ENCODE measurements at regions not wholly inside any gene's neighbourhood (a gene's known extent, or its start where the extent isn't known, plus 50 kb on each side); places are given as distances from the start of the nearest gene placed in this dataset.

DNA sequence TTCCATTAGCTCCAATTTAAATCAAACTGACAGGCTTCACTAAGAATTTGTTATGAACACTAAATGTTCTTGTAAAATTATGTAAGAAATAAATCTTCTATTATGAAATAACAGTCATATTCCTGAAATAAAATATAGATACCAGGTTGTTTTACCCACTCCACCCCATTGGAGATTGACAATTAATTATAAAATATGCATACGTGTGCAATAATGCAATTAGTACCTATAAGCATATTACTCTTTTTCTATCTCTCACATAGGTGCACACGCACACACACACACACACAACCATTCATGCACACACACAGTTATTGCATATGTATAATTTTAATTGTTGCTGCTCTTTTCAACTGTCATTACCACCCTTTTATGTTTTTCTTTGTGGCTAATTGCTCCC is 395.7 kb downstream of the SLITRK5 start:
- Histone ChIP-seq H3K4me3 (no peak overlapping the region), H3K4me2 (no peak overlapping the region), H3K27ac (no peak overlapping the region), H3K9me3 (no peaks in the 10 kb centered on the region), H3K4me1 (no peaks in the 10 kb centered on the region)
- WGBS (ENCODE audit: missing lambda C conversion rate), result 41% methylated on average over 2 of the region's 2 CpGs
- ChIA-PET CTCF (no interaction called here), POLR2A (no interaction called here)
- no peak for TF ChIP-seq PHF8 (IDR thresholded peaks at IDR 0.05; ENCODE audit: borderline replicate concordance, low read depth)
- TF ChIP-seq ZFP36 (IDR thresholded peaks at IDR 0.05; ENCODE audit: borderline replicate concordance, partially characterized antibody), result no peak
- TF ChIP-seq RFX5 (IDR thresholded peaks at IDR 0.05), result no peak
- no peak for TF ChIP-seq HOXB5 (CRISPR knock-in tag; IDR thresholded peaks at IDR 0.05)
- TF ChIP-seq CBX2 (IDR thresholded peaks at IDR 0.05; ENCODE audit: borderline replicate concordance, low read depth), result no peak
- no peak for TF ChIP-seq EHMT2 (IDR thresholded peaks at IDR 0.05; ENCODE audit: low read depth)
- no peak for TF ChIP-seq TFCP2L1 (CRISPR knock-in tag; IDR thresholded peaks at IDR 0.05)
- TF ChIP-seq BHLHE40 (IDR thresholded peaks at IDR 0.05; ENCODE audit: low read depth, low read length), result no peak
- no peak for TF ChIP-seq EP300 (IDR thresholded peaks at IDR 0.05)
- no peak for TF ChIP-seq KDM1A (IDR thresholded peaks at IDR 0.05; ENCODE audit: low read depth)
- FAIRE-seq, result no peak
- no peak for DNase-seq (ENCODE audit: low read depth in 1 of 2, low spot score in 1 of 2)
- ATAC-seq, result no peak

GRCh38 chr13:88068316-88068715 is 397.1 kb downstream of the SLITRK5 start:
- TF ChIP-seq POLR2AphosphoS2 (conservative IDR thresholded peaks at IDR 0.05; ENCODE audit: low read length) (no peak), RFX5 (IDR thresholded peaks at IDR 0.05) (no peak)
- ChIA-PET CTCF (no interaction called here), POLR2A (no interaction called here)
- Histone ChIP-seq H3K4me1 (no peaks in the 10 kb centered on the region), H3K4me2 (no peak overlapping the region), H3K9me3 (no peaks in the 10 kb centered on the region), H3K27ac (no peak overlapping the region), H3K4me3 (no peak overlapping the region)
- WGBS (ENCODE audit: missing lambda C conversion rate), result 24% methylated on average over 1 of the region's 1 CpG
- FAIRE-seq, result no peak
- ATAC-seq, result no peak
- no peak for DNase-seq (ENCODE audit: low read depth in 1 of 2, low spot score in 1 of 2)

GRCh38 chr13:88068975-88069374 is 397.8 kb downstream of the SLITRK5 start:
- CTCF ChIA-PET, result no interaction called here
- Histone ChIP-seq H3K4me3 (no peak overlapping the region), H3K4me1 (no peaks in the 10 kb centered on the region), H3K27ac (no peak overlapping the region), H3K9me3 (no peaks in the 10 kb centered on the region), H3K4me2 (no peak overlapping the region)
- DNase-seq (ENCODE audit: low read depth in 1 of 2, low spot score in 1 of 2) (peak in 1 of 2 experiments; percentile 5), ATAC-seq (no peak), FAIRE-seq (no peak)
- WGBS (ENCODE audit: missing lambda C conversion rate), result 75% methylated on average over 11 of the region's 11 CpGs
- POLR2A ChIA-PET, result no interaction called here
- TF ChIP-seq MAX (IDR thresholded peaks at IDR 0.05) (no peak), CBX8 (IDR thresholded peaks at IDR 0.05) (no peak), RAD21 (conservative IDR thresholded peaks at IDR 0.05 in 1 of 2, IDR thresholded peaks at IDR 0.05 in 1 of 2) (no peak), HOXB5 (CRISPR knock-in tag; IDR thresholded peaks at IDR 0.05) (no peak), HOXB13 (CRISPR knock-in tag; IDR thresholded peaks at IDR 0.05; ENCODE audit: low read depth) (no peak), HDAC2 (IDR thresholded peaks at IDR 0.05) (no peak), GATA3 (IDR thresholded peaks at IDR 0.05; ENCODE audit: borderline replicate concordance) (no peak), CHD4 (IDR thresholded peaks at IDR 0.05; ENCODE audit: borderline replicate concordance) (no peak), EP300 (IDR thresholded peaks at IDR 0.05) (no peak), JUN (IDR thresholded peaks at IDR 0.05) (no peak), MAFK (IDR thresholded peaks at IDR 0.05; ENCODE audit: partially characterized antibody) (no peak), ZFP36 (IDR thresholded peaks at IDR 0.05; ENCODE audit: borderline replicate concordance, partially characterized antibody) (no peak), HOXA7 (CRISPR knock-in tag; IDR thresholded peaks at IDR 0.05) (no peak), RCOR1 (IDR thresholded peaks at IDR 0.05; ENCODE audit: low read depth, low read length) (no peak)
- TF ChIP-seq, protein P1, sequence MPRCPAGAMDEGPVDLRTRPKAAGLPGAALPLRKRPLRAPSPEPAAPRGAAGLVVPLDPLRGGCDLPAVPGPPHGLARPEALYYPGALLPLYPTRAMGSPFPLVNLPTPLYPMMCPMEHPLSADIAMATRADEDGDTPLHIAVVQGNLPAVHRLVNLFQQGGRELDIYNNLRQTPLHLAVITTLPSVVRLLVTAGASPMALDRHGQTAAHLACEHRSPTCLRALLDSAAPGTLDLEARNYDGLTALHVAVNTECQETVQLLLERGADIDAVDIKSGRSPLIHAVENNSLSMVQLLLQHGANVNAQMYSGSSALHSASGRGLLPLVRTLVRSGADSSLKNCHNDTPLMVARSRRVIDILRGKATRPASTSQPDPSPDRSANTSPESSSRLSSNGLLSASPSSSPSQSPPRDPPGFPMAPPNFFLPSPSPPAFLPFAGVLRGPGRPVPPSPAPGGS (IDR thresholded peaks at IDR 0.05), result no peak

GRCh38 chr13:88071371-88071770 is 400.2 kb downstream of the SLITRK5 start:
- no peak for FAIRE-seq
- H3K27ac ChIP-seq, result no peak overlapping the region
- no peak for ATAC-seq
- CTCF ChIA-PET, result no interaction called here
- POLR2A ChIA-PET, result no interaction called here
- WGBS (ENCODE audit: missing lambda C conversion rate), result 4% methylated on average over 1 of the region's 1 CpG
- H3K9me3 ChIP-seq, result no peaks in the 10 kb centered on the region
- H3K4me3 ChIP-seq, result no peak overlapping the region
- no peak for DNase-seq (ENCODE audit: low read depth in 1 of 2, low spot score in 1 of 2)
- no peak overlapping the region for H3K4me2 ChIP-seq
- H3K4me1 ChIP-seq, result no peaks in the 10 kb centered on the region
- no peak for TF ChIP-seq CBX8 (IDR thresholded peaks at IDR 0.05)
- no peak for TF ChIP-seq POLR2A (IDR thresholded peaks at IDR 0.05; ENCODE audit: low read length)
- no peak for TF ChIP-seq RAD21 (conservative IDR thresholded peaks at IDR 0.05 in 1 of 2, IDR thresholded peaks at IDR 0.05 in 1 of 2)
- no peak for TF ChIP-seq CHD2 (IDR thresholded peaks at IDR 0.05; ENCODE audit: low read length, partially characterized antibody)
- no peak for TF ChIP-seq CEBPB (IDR thresholded peaks at IDR 0.05)
- TF ChIP-seq BHLHE40 (IDR thresholded peaks at IDR 0.05; ENCODE audit: low read depth, low read length), result no peak
- TF ChIP-seq HDAC2 (IDR thresholded peaks at IDR 0.05), result no peak
- no peak for TF ChIP-seq RARB (CRISPR knock-in tag; IDR thresholded peaks at IDR 0.05)
- TF ChIP-seq, protein P2, sequence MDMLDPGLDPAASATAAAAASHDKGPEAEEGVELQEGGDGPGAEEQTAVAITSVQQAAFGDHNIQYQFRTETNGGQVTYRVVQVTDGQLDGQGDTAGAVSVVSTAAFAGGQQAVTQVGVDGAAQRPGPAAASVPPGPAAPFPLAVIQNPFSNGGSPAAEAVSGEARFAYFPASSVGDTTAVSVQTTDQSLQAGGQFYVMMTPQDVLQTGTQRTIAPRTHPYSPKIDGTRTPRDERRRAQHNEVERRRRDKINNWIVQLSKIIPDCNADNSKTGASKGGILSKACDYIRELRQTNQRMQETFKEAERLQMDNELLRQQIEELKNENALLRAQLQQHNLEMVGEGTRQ (IDR thresholded peaks at IDR 0.05), result no peak
- TF ChIP-seq FOSL2 (IDR thresholded peaks at IDR 0.05), result no peak
- TF ChIP-seq FOSL2 (CRISPR knock-in tag; IDR thresholded peaks at IDR 0.05), result no peak
- TF ChIP-seq NPAS2 (CRISPR knock-in tag; IDR thresholded peaks at IDR 0.05; ENCODE audit: borderline replicate concordance), result no peak
- no peak for TF ChIP-seq E2F6 (IDR thresholded peaks at IDR 0.05; ENCODE audit: borderline replicate concordance, low read depth)
- no peak for TF ChIP-seq ZFP36 (IDR thresholded peaks at IDR 0.05; ENCODE audit: borderline replicate concordance, partially characterized antibody)
